Activated CD8-positive, alpha-beta T cell treated with anti-CD3 and anti-CD28 coated beads for 36 hours (primary cell): ENCODE measurements at regions not wholly inside any gene's neighbourhood (a gene's known extent, or its start where the extent isn't known, plus 50 kb on each side); places are given as distances from the start of the nearest gene placed in this dataset.

Experiments
- ATAC-seq: fragments of 200-7000 bp; cut with Tn5 transposase; one replicate; pipeline ENCODE4 v1.10.0; 2021; ENCODE audit warnings: mild to moderate bottlenecking, moderate library complexity
- CTCF ChIA-PET: fragments of 350-600 bp; sonication (Branson Sonifier 250); formaldehyde crosslinking; loops from one replicate; lab custom pipeline; 2021; ENCODE audit warnings: antibody characterized with exemption; lab: Charles Lee
- POLR2A ChIA-PET: fragments of 350-600 bp; sonication (Branson Sonifier 250); formaldehyde crosslinking; loops from one replicate; lab custom pipeline; 2021; ENCODE audit warnings: antibody characterized with exemption; lab: Charles Lee
- DNase-seq: peaks from one replicate; pipeline ENCODE4 v3.0.0-alpha.2; 2020
- H3K27ac Mint-ChIP-seq: one replicate; pipeline ENCODE4 v1.8.0; 2021; ENCODE audit warnings: mild to moderate bottlenecking, mixed read lengths
- H3K27me3 Mint-ChIP-seq: one replicate; pipeline ENCODE4 v1.8.0; 2021; ENCODE audit warnings: mixed read lengths
- H3K36me3 Mint-ChIP-seq: one replicate; pipeline ENCODE4 v1.8.0; 2021; ENCODE audit warnings: low read depth, mixed read lengths
- H3K4me1 Mint-ChIP-seq: one replicate; pipeline ENCODE4 v1.8.0; 2021; ENCODE audit warnings: low read depth, mixed read lengths
- H3K4me3 Mint-ChIP-seq: one replicate; pipeline ENCODE4 v1.8.0; 2021; ENCODE audit warnings: mild to moderate bottlenecking, moderate library complexity, mixed read lengths
- H3K9me3 Mint-ChIP-seq: one replicate; pipeline ENCODE4 v1.8.0; 2021; ENCODE audit warnings: mixed read lengths
- intact Hi-C: fragments of 100-400 bp; cut with micrococcal nuclease; formaldehyde crosslinking; loops from one replicate; pipeline ENCODE4 v1.10.0; 2022
- TF ChIP-seq, protein P1 (sequence below): fragments of 200-600 bp; IDR thresholded peaks from one replicate; pipeline ENCODE4 v1.8.0; 2022; ENCODE audit warnings: antibody characterized with exemption, mild to moderate bottlenecking

DNA sequence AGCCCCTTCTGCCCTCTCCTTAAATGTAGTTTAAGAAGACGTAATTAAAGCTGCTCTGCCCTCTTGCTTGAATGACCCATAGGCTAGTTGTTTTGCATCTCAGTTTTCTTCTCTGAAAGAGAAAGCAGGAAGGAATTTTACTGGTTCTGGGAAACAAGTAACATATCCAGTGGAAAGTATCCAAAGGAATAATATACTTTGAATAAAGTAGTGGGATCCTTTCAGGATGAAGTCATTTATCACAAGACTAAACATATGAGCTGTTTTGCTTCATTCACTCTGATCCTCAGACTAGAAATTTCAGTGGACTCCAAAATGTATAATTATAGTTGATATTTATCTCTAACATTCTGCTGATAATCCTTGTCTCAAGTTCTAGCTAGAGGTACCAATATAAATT lies 1297.6 kb upstream of the GOT2 start:
- Mint-ChIP-seq H3K4me3 (no peak overlapping the region), H3K36me3 (no peaks in the 10 kb centered on the region), H3K9me3 (peaks cover 14% of the 10 kb centered on the region), H3K4me1 (no peaks in the 10 kb centered on the region), H3K27ac (no peak overlapping the region), H3K27me3 (no peaks in the 10 kb centered on the region)
- TF ChIP-seq, protein P1, sequence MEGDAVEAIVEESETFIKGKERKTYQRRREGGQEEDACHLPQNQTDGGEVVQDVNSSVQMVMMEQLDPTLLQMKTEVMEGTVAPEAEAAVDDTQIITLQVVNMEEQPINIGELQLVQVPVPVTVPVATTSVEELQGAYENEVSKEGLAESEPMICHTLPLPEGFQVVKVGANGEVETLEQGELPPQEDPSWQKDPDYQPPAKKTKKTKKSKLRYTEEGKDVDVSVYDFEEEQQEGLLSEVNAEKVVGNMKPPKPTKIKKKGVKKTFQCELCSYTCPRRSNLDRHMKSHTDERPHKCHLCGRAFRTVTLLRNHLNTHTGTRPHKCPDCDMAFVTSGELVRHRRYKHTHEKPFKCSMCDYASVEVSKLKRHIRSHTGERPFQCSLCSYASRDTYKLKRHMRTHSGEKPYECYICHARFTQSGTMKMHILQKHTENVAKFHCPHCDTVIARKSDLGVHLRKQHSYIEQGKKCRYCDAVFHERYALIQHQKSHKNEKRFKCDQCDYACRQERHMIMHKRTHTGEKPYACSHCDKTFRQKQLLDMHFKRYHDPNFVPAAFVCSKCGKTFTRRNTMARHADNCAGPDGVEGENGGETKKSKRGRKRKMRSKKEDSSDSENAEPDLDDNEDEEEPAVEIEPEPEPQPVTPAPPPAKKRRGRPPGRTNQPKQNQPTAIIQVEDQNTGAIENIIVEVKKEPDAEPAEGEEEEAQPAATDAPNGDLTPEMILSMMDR, result no peak
- no peak for DNase-seq
- intact Hi-C loops, result no loop called here
- CTCF ChIA-PET, result no interaction called here
- POLR2A ChIA-PET, result no interaction called here
- no peak for ATAC-seq

DNA sequence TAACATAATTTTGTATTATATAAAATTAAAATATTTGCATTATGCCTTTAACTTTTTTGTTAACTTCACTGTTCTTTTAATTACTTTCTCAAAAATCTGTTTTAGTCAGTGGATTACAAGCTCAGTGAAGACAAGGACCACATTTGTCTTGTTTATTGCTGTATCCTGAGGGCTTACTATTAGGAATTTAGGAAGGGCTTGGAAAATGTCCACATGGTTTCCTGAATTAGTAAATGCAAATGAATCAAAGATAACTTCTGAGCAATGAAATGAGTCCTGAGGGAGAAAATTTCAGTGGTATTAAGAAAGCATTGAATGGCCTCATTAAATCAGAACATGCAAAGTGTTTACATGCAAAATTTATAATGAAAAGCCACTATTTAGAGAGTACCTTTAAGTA lies 1293.2 kb upstream of the GOT2 start:
- Mint-ChIP-seq H3K36me3 (no peaks in the 10 kb centered on the region), H3K27me3 (no peaks in the 10 kb centered on the region), H3K9me3 (peaks cover 2% of the 10 kb centered on the region), H3K27ac (no peak overlapping the region), H3K4me1 (no peaks in the 10 kb centered on the region), H3K4me3 (no peak overlapping the region)
- DNase-seq (no peak), ATAC-seq (no peak)
- intact Hi-C loops, result no loop called here
- CTCF ChIA-PET, result no interaction called here
- POLR2A ChIA-PET, result no interaction called here
- TF ChIP-seq, protein P1, result no peak

DNA sequence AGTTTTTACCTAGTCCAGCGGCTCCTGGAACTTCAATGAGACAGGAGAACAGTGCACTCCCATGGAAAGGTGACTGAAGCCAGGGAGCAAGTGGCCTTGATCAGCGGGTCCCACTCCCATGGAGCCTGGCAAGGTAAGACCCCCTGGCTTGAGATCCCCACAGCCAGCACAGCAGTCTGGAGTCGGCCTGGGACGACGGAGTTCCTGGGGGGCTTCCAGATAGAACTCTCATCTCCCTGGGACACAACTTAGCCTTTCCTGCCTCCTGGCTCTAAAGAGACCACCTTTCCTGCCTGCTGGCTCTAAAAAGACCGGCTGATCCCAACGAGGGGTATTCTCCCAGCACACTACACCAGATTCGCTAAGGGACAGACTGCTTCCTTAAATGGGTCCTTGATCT lies 1279.0 kb upstream of the GOT2 start:
- no peaks in the 10 kb centered on the region for H3K4me1 Mint-ChIP-seq

DNA sequence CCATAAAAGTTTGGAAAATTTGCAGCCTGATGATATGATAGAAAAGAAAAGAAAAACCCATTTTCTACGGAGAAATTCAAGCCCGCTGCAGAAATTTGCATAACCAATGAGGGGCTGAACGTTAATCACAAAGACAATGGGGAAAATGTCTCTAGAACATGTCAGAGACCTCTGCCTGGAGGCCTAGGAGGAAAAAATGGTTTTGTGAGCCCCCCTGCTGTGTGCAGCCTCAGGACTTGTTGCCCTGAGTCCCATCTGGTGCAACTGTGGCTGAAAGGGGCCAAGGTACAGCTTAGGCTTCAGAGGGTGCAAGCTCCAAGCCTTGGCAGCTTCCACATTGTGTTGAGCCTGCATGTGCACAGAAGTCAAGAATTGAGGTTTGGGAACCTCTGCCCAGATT lies 1267.4 kb upstream of the GOT2 start:
- Mint-ChIP-seq H3K27ac (no peak overlapping the region), H3K36me3 (no peaks in the 10 kb centered on the region), H3K4me3 (no peak overlapping the region), H3K27me3 (no peaks in the 10 kb centered on the region), H3K9me3 (peaks cover 16% of the 10 kb centered on the region), H3K4me1 (no peaks in the 10 kb centered on the region)
- POLR2A ChIA-PET, result no interaction called here
- CTCF ChIA-PET, result no interaction called here
- ATAC-seq (no peak), DNase-seq (no peak)
- TF ChIP-seq, protein P1, result no peak
- intact Hi-C loops, result no loop called here

More for the DNA sequence above, 1279.0 kb upstream of the GOT2 start:
- CTCF ChIA-PET, result no interaction called here
- H3K27ac Mint-ChIP-seq, result no peak overlapping the region
- TF ChIP-seq, protein P1, result no peak
- no peak overlapping the region for H3K4me3 Mint-ChIP-seq
- H3K9me3 Mint-ChIP-seq, result peaks cover 14% of the 10 kb centered on the region
- no peaks in the 10 kb centered on the region for H3K27me3 Mint-ChIP-seq
- no peak for ATAC-seq
- POLR2A ChIA-PET, result no interaction called here
- intact Hi-C loops, result no loop called here
- H3K36me3 Mint-ChIP-seq, result no peaks in the 10 kb centered on the region
- DNase-seq, result no peak

DNA sequence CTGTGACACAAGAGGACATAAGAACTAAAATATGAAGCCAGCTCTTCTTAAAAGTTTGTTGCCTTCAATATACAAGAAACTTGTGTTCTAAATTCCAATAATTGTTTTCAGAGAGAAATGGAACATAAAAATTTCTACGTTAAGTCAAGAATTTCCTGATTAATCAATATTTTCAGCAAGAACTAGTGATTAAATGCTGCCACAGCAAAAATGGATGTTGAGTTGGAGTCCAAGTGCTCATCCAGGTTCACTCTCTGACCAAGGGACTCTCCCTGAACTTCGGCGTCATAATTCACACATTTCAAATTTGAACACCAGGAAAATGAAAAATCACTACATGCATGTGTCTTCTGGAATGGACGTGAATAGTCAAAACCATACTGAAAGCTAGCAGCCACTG lies 1263.6 kb upstream of the GOT2 start:
- ChIA-PET CTCF (no interaction called here), POLR2A (no interaction called here)
- Mint-ChIP-seq H3K4me3 (no peak overlapping the region), H3K9me3 (peaks cover 20% of the 10 kb centered on the region), H3K4me1 (no peaks in the 10 kb centered on the region), H3K27ac (no peak overlapping the region), H3K27me3 (no peaks in the 10 kb centered on the region), H3K36me3 (no peaks in the 10 kb centered on the region)
- intact Hi-C loops, result no loop called here
- TF ChIP-seq, protein P1, result no peak
- no peak for ATAC-seq
- no peak for DNase-seq
